HepG2 (cell line): ENCODE measurements at regions not wholly inside any gene's neighbourhood (a gene's known extent, or its start where the extent isn't known, plus 50 kb on each side); places are given as distances from the start of the nearest gene placed in this dataset.
A peak's percentile ranks its signal among the peaks of the same experiment; 100 is the strongest.

Source experiments
- ATAC-seq: fragments of 200-7000 bp; cut with Tn5 transposase; 3 replicates; pipeline ENCODE4 v1.9.1; 2020; ENCODE audit warnings: mild to moderate bottlenecking, moderate library complexity
- BruUV-seq: library from RNA; stranded (reverse); fragments of 400-500 nt; replicated peaks from 2 replicates; lab custom pipeline; 2021; lab: Mats Ljungman, UMichigan
- CTCF ChIA-PET: fragments of 300-600 bp; formaldehyde crosslinking; extraction: SDS; loops from one replicate; lab custom pipeline; 2021; ENCODE audit warnings: low total read pairs, inconsistent platforms, low intra/inter-chr PET ratio; lab: Yijun Ruan, JAX
- POLR2A ChIA-PET: fragments of 350-600 bp; sonication (Branson Sonifier 250); formaldehyde crosslinking; loops from one replicate; lab custom pipeline; 2020; ENCODE audit warnings: antibody characterized with exemption, inconsistent platforms; lab: Yijun Ruan, JAX
- DNase-seq: peaks from one replicate; pipeline ENCODE4 v3.0.0-alpha.2; 2015; ENCODE audit warnings: low spot score
- FAIRE-seq: peaks from 3 replicates; lab custom pipeline; 2011; peaks lifted over from hg19 to GRCh38; lab: Jason Lieb, UNC
- H2AFZ ChIP-seq: one replicate; pipeline ENCODE4 v1.6.1; 2011; ENCODE audit warnings: low read length, inconsistent platforms
- H3K27ac ChIP-seq: fragments of 300-600 bp; 3 replicates; pipeline ENCODE4 v1.8.0; 2011; ENCODE audit warnings: mixed run types, mild to moderate bottlenecking, mixed read lengths, low read length, inconsistent platforms; ENCODE audit not compliant: insufficient read depth; ENCODE audit errors: extremely low read length
- H3K27me3 ChIP-seq, 2 experiments: fragments of 200-600 bp in 1 of 2; 2 replicates in 1 of 2; 3 replicates in 1 of 2; pipeline versions ENCODE4 v1.6.0 to v1.8.0; 2011; ENCODE audit warnings: low read length in 2 of 2, mild to moderate bottlenecking in 2 of 2, moderate library complexity in 2 of 2, inconsistent platforms in 1 of 2; ENCODE audit not compliant: insufficient read depth in 2 of 2, control insufficient read depth in 1 of 2
- H3K36me3 ChIP-seq, 2 experiments: fragments of 200-600 bp in 1 of 2; replicated peaks in 1 of 2; 2 replicates in 1 of 2; 3 replicates in 1 of 2; pipeline versions ENCODE4 v1.5.1 to v1.8.0; 2011; ENCODE audit warnings: low read length in 2 of 2, inconsistent platforms in 1 of 2; ENCODE audit not compliant: insufficient read depth in 2 of 2, control insufficient read depth in 1 of 2
- H3K4me1 ChIP-seq: 2 replicates; pipeline ENCODE4 v1.5.1; 2012; ENCODE audit warnings: low read length, inconsistent platforms; ENCODE audit not compliant: insufficient read depth
- H3K4me2 ChIP-seq: 2 replicates; pipeline ENCODE4 v1.6.0; 2011; ENCODE audit warnings: low read depth, low read length, inconsistent platforms
- H3K4me3 ChIP-seq, 3 experiments: fragments of 200-600 bp in 1 of 3; sonication (generic), shearing (Covaris generic) in 1 of 3; replicated peaks in 1 of 3; 2 replicates each; pipeline ENCODE4 v1.5.1; 2011 to 2016; ENCODE audit warnings: low read length in 3 of 3, inconsistent platforms in 2 of 3, low read depth in 2 of 3, mild to moderate bottlenecking in 2 of 3, control low read depth in 1 of 3, mixed read lengths in 1 of 3; ENCODE audit not compliant: insufficient read depth in 1 of 3
- H3K79me2 ChIP-seq: one replicate; pipeline ENCODE4 v1.6.1; 2011; ENCODE audit warnings: low read length, inconsistent platforms; ENCODE audit not compliant: insufficient read depth
- H3K9ac ChIP-seq: 2 replicates; pipeline ENCODE4 v1.6.0; 2011; ENCODE audit warnings: mild to moderate bottlenecking, low read depth, low read length, inconsistent platforms; ENCODE audit not compliant: insufficient read depth
- H3K9me3 ChIP-seq: 2 replicates; pipeline ENCODE4 v1.5.1; 2012; ENCODE audit warnings: mild to moderate bottlenecking, low read length
- H4K20me1 ChIP-seq: 2 replicates; pipeline ENCODE4 v1.6.0; 2011; ENCODE audit warnings: inconsistent platforms, mild to moderate bottlenecking, low read length, moderate library complexity; ENCODE audit not compliant: insufficient read depth
- AKAP8 ChIP-seq: sonication (generic); formaldehyde crosslinking; IDR thresholded peaks from 2 replicates; pipeline ENCODE4 v1.5.1; 2020; ENCODE audit warnings: mild to moderate bottlenecking, missing genetic modification reagents
- FOSL2 ChIP-seq: sonication (generic); formaldehyde crosslinking; IDR thresholded peaks from 2 replicates; pipeline ENCODE4 v1.4.0; 2020; ENCODE audit warnings: missing genetic modification reagents
- FOXC1 ChIP-seq: sonication (generic); formaldehyde crosslinking; IDR thresholded peaks from 2 replicates; pipeline ENCODE4 v1.8.0; 2022; ENCODE audit warnings: mild to moderate bottlenecking, missing genetic modification reagents, borderline replicate concordance
- KLF11 ChIP-seq: IDR thresholded peaks from 2 replicates; pipeline ENCODE4 v1.6.1; 2016; ENCODE audit warnings: missing compliant biosample characterization
- NFKB2 ChIP-seq: sonication (generic); formaldehyde crosslinking; IDR thresholded peaks from 2 replicates; pipeline ENCODE4 v1.4.0; 2020; ENCODE audit warnings: missing genetic modification reagents, borderline replicate concordance
- RAD21 ChIP-seq: fragments of 450-650 bp; formaldehyde crosslinking; IDR thresholded peaks from 2 replicates; pipeline ENCODE4 v1.5.0; 2020; ENCODE audit warnings: mild to moderate bottlenecking
- XRCC5 ChIP-seq: fragments of 200-400 bp; formaldehyde crosslinking; optimal IDR thresholded peaks from 2 replicates; pipeline ENCODE3; 2017; ENCODE audit warnings: mild to moderate bottlenecking, low read length
- ZFX ChIP-seq: sonication (generic); formaldehyde crosslinking; IDR thresholded peaks from 2 replicates; pipeline ENCODE4 v1.4.0; 2020; ENCODE audit warnings: mild to moderate bottlenecking, low read depth, missing genetic modification reagents, moderate library complexity
- ZSCAN20 ChIP-seq: sonication (generic); formaldehyde crosslinking; IDR thresholded peaks from 2 replicates; pipeline ENCODE4 v1.4.0; 2020; ENCODE audit warnings: missing genetic modification reagents, mild to moderate bottlenecking, borderline replicate concordance
- WGBS: methylation state at CpG from one replicate; pipeline ENCODE4 v1.1.6; 2017; ENCODE audit warnings: low lambda C conversion rate; 5-methylcytosine and 5-hydroxymethylcytosine counted together
- in situ Hi-C: cut with HindIII; loops from 2 replicates; pipeline ENCODE4 v1.10.0; 2017; ENCODE audit warnings: low pct_unique_long_range_greater_than_20kb; ENCODE audit not compliant: extremely low pct_ligation_motif_present
- intact Hi-C: fragments of 100-400 bp; cut with micrococcal nuclease; formaldehyde crosslinking; loops from one replicate; pipeline ENCODE4 v1.10.0; 2022; ENCODE audit not compliant: unreplicated experiment
- TF ChIP-seq, protein P1 (sequence below): sonication (generic); formaldehyde crosslinking; IDR thresholded peaks from 2 replicates; pipeline ENCODE4 v1.4.0; 2020; ENCODE audit warnings: missing genetic modification reagents
- TF ChIP-seq, protein P2 (sequence below): sonication (generic); formaldehyde crosslinking; IDR thresholded peaks from 2 replicates; pipeline ENCODE4 v1.4.0; 2020; ENCODE audit warnings: missing genetic modification reagents
- TF ChIP-seq, protein P3 (sequence below): sonication (generic); formaldehyde crosslinking; IDR thresholded peaks from 2 replicates; pipeline ENCODE4 v1.5.0; 2020; ENCODE audit warnings: mild to moderate bottlenecking, missing genetic modification reagents, moderate library complexity
- TF ChIP-seq, protein P4 (sequence below): sonication (generic); formaldehyde crosslinking; IDR thresholded peaks from 2 replicates; pipeline ENCODE4 v1.4.0; 2020; ENCODE audit warnings: mild to moderate bottlenecking, missing genetic modification reagents

DNA sequence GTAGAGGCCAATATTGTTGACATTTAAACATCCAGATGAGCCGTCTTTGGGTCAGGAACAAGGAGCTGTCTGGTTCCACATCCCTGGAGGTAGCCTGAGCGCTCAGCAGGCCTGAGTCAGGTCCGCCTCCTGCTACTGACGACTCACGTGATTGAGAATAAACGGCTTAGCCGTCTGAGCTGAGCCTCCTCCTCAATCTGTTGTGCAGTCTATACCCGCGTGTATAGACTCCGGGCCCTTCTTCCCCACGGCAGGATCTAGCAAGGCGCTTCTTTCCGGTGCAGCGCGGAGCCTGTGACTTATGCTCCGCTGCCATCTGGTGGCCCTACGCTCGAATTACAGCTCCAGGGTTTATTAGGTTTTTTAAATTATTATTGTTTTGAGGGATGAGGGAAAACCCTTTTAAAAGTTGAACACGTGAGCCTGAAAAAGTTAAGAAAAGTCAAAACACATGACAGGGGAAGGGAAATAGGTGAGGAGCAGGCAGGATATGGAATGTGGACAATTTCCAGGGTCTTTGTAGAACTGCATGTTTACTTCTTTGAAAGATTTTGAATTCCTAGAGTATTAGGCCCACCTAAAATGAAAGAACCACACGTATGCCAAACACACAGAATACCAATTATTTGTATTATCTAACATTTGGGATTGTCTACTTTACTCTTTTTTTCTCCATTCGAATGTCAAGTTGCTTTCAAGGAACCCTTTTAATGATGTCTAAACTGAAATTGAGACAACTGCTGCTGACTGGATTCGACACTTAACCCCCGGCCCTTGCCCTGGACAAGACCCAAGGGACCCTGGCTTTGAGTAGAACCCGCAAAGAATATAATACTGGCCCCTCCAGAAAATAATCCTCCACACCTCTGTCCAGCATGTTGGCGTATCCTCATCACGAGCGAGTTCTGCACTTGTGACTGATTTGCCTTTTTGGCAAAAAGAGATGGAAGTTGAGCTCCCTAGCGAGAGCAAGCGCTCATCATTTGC is 112.4 kb upstream of the ZNF236 start:
- POLR2A ChIA-PET = interaction anchor here (1.1 kb wide), 1 partner anchor 214 kb away, joined by 3 read pairs; no protein-coding TSS in a partner anchor
- CTCF ChIA-PET = interaction anchor here (1.4 to 1.6 kb wide), 2 partner anchors 304 to 311 kb away, joined by 4 to 15 read pairs; no protein-coding TSS in a partner anchor
- no peaks in the 10 kb centered on the region for H4K20me1 ChIP-seq
- H3K36me3 ChIP-seq = no peaks in the 10 kb centered on the region
- peak overlapping the region; percentile 71 for H3K4me2 ChIP-seq
- in situ Hi-C loops = no loop called here
- intact Hi-C loops = loop anchor here (1.0 kb wide), 1 partner anchor 311 kb away; no protein-coding TSS in a partner anchor
- H2AFZ ChIP-seq = no peak overlapping the region
- peak; percentile 57 for FAIRE-seq
- no peaks in the 10 kb centered on the region for H3K4me1 ChIP-seq
- H3K79me2 ChIP-seq = no peaks in the 10 kb centered on the region
- H3K9me3 ChIP-seq = no peaks in the 10 kb centered on the region
- peak overlapping the region in 1 of 3 experiments; percentile 27; a peak in 1 of 6 replicates for H3K4me3 ChIP-seq
- DNase-seq = peak; percentile 33
- H3K9ac ChIP-seq = no peak overlapping the region
- peak; percentile 82 for ATAC-seq
- 29% methylated on average over 21 of the region's 29 CpGs for WGBS
- BruUV-seq = no TSS peak
- H3K27me3 ChIP-seq = peaks cover 4 to 54% of the 10 kb centered on the region in 2 experiments
- H3K27ac ChIP-seq = no peak overlapping the region
- TF ChIP-seq, protein P1, sequence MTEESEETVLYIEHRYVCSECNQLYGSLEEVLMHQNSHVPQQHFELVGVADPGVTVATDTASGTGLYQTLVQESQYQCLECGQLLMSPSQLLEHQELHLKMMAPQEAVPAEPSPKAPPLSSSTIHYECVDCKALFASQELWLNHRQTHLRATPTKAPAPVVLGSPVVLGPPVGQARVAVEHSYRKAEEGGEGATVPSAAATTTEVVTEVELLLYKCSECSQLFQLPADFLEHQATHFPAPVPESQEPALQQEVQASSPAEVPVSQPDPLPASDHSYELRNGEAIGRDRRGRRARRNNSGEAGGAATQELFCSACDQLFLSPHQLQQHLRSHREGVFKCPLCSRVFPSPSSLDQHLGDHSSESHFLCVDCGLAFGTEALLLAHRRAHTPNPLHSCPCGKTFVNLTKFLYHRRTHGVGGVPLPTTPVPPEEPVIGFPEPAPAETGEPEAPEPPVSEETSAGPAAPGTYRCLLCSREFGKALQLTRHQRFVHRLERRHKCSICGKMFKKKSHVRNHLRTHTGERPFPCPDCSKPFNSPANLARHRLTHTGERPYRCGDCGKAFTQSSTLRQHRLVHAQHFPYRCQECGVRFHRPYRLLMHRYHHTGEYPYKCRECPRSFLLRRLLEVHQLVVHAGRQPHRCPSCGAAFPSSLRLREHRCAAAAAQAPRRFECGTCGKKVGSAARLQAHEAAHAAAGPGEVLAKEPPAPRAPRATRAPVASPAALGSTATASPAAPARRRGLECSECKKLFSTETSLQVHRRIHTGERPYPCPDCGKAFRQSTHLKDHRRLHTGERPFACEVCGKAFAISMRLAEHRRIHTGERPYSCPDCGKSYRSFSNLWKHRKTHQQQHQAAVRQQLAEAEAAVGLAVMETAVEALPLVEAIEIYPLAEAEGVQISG (CRISPR knock-in tag) = 0 out of 2 replicates have a peak, but pooled peaks have one; percentile 33
- no peak for TF ChIP-seq FOXC1 (CRISPR knock-in tag)
- TF ChIP-seq, protein P2, sequence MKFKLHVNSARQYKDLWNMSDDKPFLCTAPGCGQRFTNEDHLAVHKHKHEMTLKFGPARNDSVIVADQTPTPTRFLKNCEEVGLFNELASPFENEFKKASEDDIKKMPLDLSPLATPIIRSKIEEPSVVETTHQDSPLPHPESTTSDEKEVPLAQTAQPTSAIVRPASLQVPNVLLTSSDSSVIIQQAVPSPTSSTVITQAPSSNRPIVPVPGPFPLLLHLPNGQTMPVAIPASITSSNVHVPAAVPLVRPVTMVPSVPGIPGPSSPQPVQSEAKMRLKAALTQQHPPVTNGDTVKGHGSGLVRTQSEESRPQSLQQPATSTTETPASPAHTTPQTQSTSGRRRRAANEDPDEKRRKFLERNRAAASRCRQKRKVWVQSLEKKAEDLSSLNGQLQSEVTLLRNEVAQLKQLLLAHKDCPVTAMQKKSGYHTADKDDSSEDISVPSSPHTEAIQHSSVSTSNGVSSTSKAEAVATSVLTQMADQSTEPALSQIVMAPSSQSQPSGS (CRISPR knock-in tag) = 0 out of 2 replicates have a peak, but pooled peaks have one; percentile 32
- peak; percentile 28; the same call in 1 of the 2 replicates for TF ChIP-seq NFKB2 (CRISPR knock-in tag)
- no peak for TF ChIP-seq KLF11 (CRISPR knock-in tag)
- 0 out of 2 replicates have a peak, but pooled peaks have one; percentile 11 for TF ChIP-seq FOSL2
- TF ChIP-seq RAD21 (CRISPR knock-in tag) = peak; percentile 88
- TF ChIP-seq, protein P3, sequence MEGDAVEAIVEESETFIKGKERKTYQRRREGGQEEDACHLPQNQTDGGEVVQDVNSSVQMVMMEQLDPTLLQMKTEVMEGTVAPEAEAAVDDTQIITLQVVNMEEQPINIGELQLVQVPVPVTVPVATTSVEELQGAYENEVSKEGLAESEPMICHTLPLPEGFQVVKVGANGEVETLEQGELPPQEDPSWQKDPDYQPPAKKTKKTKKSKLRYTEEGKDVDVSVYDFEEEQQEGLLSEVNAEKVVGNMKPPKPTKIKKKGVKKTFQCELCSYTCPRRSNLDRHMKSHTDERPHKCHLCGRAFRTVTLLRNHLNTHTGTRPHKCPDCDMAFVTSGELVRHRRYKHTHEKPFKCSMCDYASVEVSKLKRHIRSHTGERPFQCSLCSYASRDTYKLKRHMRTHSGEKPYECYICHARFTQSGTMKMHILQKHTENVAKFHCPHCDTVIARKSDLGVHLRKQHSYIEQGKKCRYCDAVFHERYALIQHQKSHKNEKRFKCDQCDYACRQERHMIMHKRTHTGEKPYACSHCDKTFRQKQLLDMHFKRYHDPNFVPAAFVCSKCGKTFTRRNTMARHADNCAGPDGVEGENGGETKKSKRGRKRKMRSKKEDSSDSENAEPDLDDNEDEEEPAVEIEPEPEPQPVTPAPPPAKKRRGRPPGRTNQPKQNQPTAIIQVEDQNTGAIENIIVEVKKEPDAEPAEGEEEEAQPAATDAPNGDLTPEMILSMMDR (CRISPR knock-in tag) = peak; percentile 88
- TF ChIP-seq, protein P4, sequence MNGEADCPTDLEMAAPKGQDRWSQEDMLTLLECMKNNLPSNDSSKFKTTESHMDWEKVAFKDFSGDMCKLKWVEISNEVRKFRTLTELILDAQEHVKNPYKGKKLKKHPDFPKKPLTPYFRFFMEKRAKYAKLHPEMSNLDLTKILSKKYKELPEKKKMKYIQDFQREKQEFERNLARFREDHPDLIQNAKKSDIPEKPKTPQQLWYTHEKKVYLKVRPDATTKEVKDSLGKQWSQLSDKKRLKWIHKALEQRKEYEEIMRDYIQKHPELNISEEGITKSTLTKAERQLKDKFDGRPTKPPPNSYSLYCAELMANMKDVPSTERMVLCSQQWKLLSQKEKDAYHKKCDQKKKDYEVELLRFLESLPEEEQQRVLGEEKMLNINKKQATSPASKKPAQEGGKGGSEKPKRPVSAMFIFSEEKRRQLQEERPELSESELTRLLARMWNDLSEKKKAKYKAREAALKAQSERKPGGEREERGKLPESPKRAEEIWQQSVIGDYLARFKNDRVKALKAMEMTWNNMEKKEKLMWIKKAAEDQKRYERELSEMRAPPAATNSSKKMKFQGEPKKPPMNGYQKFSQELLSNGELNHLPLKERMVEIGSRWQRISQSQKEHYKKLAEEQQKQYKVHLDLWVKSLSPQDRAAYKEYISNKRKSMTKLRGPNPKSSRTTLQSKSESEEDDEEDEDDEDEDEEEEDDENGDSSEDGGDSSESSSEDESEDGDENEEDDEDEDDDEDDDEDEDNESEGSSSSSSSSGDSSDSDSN (CRISPR knock-in tag) = no peak
- no peak for TF ChIP-seq AKAP8 (CRISPR knock-in tag)
- peak; percentile 19; the same call in 1 of the 2 replicates for TF ChIP-seq ZFX (CRISPR knock-in tag)
- 0 out of 2 replicates have a peak, but pooled peaks have one; percentile 56 for TF ChIP-seq ZSCAN20
- TF ChIP-seq XRCC5 = peak; percentile 50
